Thyroid gland (tissue), 4 donors: ENCODE measurements at regions not wholly inside any gene's neighbourhood (a gene's known extent, or its start where the extent isn't known, plus 50 kb on each side); places are given as distances from the start of the nearest gene placed in this dataset.

ENCODE experiments used
- CTCF ChIP-seq, 6 experiments: fragments of 200-600 bp in 3 of 6; fragments of 450-650 bp in 3 of 6; sonication (generic) in 3 of 6; IDR thresholded peaks; one replicate each; pipeline ENCODE4 v1.5.1; 2016 to 2019; ENCODE audit warnings: antibody characterized with exemption in 6 of 6, mild to moderate bottlenecking in 2 of 6, inconsistent platforms in 1 of 6, moderate library complexity in 1 of 6
- POLR2A ChIP-seq, 2 donors: fragments of 450-650 bp; IDR thresholded peaks; one replicate each; pipeline ENCODE4 v1.6.1; 2017; ENCODE audit warnings: antibody characterized with exemption in 2 of 2, mild to moderate bottlenecking in 2 of 2, moderate library complexity in 1 of 2

- TF ChIP-seq CTCF (IDR thresholded peaks at IDR 0.05), result no peak
- TF ChIP-seq POLR2A (IDR thresholded peaks at IDR 0.05), result no peak
Observed at GRCh38 chr4:171087089-171087488, 726.1 kb upstream of the GALNTL6 start.
